GM19395 (cell line): ENCODE measurements at regions not wholly inside any gene's neighbourhood (a gene's known extent, or its start where the extent isn't known, plus 50 kb on each side); places are given as distances from the start of the nearest gene placed in this dataset.
"Not testable (repeated sequence)": the region's sequence is repeated elsewhere in the genome, so short reads cannot be mapped to it uniquely, and the experiment has no call there.

Source experiments
- ATAC-seq: cut with Tn5 transposase; IDR thresholded peaks from one replicate; pipeline ENCODE4 v1.9.1; 2021; ENCODE audit warnings: mild to moderate bottlenecking, moderate library complexity; ENCODE audit not compliant: unreplicated experiment

DNA sequence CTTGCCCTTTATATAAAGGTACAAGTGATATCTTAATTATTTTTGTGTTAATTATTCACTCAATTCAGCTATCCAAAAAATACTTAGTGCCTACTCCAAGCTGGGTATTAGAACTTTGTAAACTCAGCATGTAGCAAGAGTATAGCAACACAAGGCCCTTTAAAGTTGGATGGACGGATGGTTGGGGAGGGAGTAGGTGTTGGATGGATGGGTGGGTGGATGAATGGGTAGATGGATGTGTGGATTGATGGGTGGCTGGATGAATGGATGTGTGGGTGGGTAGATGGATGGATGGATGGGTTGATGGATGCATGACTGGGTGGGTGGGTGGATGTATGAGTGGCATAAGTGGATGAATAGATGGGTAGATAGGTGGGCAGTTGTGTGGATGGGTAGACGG, 211.5 kb downstream of the BANP start:
- not testable (repeated sequence) for ATAC-seq

DNA sequence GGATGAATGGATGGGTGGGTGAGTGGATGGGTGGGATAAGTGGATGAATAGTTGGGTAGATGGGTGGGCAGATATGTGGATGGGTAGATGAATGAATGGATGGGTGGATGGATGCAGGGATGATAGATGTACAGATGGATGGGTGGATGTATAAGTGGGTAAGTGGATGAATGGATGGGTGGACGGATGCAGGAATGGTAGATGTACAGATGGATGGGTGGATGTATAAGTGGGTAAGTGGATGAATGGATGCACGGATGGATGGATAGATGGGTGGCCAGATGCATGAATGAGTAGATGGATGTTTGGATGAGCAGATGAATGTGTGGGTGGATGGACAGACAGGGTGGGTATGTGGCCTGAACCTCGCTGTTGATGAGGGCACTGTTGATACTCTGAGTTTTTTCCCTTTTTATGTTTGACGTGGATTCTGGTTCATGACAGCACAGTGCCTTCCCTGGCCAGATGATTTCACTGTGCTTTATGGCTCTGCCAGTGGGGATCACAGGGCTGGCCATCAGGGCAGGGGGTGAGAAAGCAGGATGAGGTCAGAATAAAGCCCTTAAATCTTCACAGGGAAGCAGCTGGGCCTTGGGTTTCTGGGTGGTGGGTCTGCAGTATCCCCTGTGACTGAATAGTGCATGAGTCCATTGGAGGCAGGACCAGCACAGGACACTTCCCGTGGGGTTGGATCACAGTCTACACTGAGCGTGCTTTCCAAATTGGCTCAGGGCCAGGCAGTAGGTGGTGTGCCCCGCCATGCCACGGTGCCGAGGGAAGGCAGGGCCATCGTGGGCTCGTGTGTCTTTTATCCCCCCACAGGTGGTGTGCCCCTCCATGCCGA, 213.2 kb downstream of the BANP start:
- ATAC-seq, result not testable (repeated sequence)

DNA sequence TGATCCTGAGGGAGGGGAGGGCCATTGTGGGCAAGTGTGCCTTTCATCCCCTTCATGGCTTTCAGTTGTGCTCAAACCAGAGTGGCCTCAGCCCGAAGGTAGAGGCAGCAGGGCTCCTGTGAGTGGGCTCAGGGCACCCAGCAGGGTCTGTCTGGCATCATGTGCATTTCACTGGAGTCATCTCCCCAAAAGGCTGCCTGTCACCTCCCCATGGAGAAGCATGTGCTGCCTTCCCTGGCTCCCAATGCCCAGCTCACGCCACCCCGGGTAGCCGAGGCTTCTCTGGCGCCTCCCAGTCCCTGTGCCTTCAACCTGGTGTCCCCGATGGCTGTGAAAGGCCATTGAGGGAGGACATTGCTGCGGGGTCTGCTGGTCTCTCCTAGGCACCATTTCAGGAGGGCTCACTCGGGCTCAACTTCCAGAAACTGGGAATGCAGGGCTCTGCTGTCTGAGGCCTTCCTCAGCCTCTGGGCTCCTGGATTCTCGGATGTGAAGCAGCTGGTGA, 213.9 kb downstream of the BANP start:
- not testable (repeated sequence) for ATAC-seq

DNA sequence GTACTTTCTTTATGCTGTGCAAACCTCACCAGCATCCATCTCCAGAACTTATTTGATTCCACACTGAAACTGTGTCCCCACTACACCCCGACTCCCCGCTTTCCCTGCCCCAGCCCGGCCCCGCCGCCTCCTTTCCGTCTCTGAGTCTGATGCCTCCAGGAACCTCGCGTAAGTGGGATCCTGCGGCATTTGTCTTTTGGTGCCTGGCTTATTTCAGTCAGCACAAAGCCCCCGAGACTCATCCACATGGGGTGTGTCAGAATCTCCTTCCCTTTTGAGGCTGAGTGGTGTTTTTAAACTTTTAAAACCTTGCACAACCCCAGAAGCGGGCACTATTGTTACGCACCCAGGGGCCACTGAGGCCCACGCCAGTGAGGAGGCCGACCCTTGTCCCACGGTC, 214.4 kb downstream of the BANP start:
- ATAC-seq, result not testable (repeated sequence)

DNA sequence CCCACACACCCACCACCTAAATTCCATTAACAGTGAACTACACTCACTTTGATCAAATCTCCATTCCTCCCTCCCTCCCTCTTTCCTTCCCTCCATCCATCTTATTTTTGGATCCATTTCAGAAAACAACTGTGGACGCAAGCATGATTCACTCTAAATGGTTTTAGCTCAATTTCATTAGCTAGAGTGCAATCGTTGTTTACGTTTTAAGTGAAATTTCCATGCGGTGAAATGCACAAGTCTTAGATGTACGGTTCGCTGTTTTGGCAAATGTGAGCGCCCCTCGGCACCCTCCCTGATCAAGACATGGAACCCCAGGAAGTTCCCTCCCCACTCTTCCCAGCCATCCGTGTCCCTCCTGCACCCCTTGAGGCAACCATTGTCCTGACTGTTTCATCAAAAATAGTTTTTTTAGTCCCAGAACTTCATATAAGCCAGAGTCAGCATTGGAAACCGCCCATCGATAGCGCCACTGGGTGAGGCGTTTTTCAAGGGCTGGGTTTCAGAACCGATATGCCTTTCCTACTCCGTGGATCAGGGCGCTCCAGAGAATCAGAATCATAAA, 215.1 kb downstream of the BANP start:
- ATAC-seq, result not testable (repeated sequence)

DNA sequence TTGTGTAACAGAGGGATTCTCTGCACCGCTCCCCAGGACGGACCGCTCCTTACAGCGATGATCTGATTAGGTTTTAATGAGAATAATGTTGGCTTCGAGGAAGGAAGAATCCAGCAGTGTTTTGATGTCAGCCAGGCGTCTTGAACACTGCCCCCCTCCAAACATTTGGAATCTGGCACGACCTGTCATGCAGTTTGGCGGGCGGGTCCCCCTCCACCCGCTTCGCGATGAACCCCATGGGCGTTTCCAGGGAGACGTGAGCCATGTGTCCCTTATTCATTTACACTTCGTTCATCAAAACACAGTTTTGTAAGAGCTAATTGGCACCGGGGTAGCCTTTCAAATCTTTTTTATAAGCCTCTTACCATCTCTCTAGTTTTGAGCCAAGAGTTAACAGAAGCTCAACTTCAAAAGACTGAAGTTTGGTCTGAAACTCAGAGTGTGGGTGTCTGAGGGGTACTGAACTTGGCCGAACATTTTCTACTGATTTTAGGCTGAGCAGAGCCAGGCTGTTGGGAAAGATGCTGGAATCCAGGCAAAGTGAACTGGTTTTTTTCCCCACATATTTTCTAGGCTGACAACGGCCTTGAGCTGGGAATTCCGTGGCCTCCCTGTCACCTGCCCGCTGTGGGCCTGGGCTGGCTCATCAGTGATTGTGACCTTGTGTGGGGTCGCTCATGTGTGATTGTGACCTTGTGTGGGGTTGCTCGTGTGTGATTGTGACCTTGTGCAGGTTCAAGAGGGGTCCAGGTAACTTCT, 214.8 kb upstream of the ZNF469 start:
- ATAC-seq, result not testable (repeated sequence)

DNA sequence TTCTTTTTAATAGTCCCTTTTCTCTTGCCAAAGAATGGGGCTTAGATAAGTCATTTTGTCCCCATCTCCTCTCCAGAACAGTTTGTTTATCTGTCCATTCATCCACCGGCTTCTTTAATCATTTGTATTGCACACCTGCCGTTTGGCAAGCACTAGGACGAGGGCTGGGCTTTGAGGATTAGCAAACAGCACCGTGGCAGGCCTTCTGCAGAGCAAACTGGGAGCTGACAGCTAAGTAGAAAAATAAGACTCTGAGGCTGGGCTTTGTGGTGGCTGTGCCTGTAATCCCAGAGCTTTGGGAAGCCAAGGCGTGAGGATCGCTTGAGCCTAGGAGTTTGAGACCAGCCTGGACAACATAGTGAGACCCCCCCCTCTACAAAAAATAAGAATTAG, 214.2 kb upstream of the ZNF469 start:
- not testable (repeated sequence) for ATAC-seq

DNA sequence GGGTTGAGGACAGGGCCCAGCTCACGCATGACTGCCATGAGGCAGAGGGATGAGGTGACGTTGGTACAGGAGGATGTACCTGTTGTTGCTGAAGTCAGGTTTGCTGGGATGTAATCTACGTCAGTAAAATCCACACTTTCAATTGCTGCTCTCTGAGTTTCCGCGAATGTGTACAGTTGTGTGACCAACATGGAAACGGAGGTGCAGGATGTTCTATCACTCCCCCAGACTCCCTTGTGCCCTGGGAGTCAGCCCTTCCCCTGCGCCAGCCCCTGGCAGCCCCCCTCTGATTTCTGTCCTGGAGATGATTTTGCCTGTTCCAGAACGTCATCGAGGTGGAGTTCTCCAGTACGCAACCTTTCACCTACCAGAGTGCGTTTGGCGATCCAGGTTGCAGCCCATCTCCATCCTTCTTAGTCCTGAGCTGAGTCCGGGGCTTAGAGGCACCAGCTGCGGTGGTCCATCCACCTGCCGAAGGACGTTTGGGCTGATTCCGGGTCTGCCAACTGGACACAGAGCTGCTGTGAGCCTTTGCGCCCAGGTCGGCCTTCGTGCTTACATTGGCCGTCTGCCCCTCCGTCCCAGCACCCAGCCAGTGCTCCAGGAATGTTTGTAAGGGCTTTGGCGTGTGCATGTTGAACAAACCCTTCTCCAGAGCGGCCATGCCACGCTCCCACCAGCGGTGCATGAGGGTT, 213.5 kb upstream of the ZNF469 start:
- ATAC-seq, result not testable (repeated sequence)

DNA sequence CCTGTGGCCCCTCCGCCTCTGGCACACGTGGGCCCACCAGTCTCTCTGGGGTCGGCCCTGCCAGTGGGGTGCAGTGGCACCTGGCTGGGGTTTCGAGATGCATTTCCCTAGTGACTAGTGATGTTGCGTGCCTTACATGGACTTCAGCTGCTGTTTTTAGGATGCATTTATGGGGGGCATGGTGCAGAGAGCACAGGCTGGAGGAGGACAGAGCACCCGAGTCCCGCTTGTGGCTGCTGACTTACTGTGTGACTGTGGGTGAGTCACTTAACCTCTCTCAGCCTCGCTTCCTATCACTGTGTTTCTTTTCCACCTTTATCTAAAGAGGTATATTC, 213.0 kb upstream of the ZNF469 start:
- not testable (repeated sequence) for ATAC-seq

DNA sequence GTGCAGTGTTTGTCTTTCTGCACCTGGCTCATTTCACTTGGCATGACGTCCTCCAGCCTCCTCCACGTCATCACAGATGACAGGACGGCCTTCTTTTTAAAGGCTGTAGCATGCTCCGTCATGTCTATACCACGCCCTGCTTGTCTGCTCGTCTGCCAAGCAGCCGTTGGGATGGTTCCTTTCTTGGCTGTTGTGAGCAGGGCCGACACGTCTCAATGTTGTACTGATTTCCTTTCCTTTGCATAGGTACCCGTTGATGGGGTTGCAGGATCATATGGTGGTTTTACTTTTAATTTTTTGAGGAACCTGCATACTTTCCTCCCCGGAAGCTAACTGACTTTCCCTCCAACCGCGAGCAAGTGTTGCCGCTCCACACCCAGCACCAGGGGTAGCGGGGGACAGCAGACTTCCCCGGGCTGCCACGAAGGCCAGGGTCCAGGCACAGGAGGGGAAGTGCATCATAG, 212.2 kb upstream of the ZNF469 start:
- no peak for ATAC-seq

DNA sequence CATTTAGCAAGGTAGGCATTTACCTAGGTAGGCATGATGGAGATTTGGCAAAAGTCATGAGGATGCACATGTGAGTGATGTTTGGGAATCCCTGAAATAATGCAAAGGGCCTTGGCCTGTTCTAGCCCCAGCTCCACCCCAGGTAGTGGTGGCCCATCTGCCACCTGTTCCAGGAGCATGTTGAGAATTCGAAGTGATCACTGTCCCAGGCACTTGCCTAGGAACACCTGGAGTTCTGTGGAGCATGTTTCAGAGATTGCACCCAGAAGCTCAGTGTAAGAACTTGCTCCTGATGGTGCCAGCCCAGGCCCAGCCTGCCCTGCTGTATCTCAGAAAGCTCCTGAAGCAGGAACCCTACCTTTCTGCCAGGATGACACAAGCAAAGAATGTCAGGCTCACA, 211.6 kb upstream of the ZNF469 start:
- ATAC-seq, result not testable (repeated sequence)

DNA sequence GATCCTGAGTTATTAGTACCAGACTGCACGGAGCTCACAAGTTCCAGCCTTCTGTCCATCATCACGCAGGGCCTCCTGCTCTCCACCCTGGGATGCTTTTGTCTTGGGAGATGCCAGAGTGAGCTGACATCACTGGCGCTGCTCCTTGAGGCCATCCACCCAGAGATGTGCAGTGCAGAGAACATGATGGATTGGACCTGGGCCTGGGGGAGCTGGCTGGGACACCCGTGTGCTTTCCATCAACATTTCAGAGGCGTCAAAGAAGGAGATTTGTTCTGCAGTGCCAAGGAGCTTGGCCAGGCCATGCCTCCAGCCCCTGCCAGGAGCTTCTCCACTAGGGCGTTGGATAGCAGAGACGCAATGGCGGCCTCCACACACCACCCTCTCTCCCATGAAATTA, 206.6 kb upstream of the ZNF469 start:
- not testable (repeated sequence) for ATAC-seq

DNA sequence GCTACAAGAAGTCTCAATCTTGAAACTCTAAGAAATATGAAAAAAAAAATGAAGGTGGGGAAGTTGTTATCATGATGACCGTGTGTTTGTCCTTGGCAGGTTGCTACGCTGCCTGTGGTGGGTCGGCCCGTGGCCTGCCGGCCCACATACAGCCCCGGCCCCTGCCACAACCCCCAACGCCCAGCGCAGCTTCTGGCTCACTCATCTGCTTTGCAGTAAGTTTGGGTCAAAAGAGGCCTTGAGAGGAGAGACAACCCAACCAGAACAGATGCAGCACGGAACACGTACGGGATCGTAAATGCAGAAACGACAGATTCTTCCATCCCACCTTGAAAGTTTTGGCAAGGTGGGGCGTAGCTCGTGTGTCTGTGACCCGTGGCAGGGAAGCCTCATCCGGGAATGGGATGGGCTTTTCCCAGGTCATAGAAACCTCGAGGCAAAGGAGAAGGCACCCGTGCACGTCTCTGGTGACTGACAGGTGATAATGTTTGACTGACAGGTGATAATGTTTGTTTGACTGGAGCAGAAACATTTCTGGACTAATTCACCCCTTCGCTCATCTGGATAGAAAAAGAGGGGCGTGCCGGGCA, 206.1 kb upstream of the ZNF469 start:
- not testable (repeated sequence) for ATAC-seq

DNA sequence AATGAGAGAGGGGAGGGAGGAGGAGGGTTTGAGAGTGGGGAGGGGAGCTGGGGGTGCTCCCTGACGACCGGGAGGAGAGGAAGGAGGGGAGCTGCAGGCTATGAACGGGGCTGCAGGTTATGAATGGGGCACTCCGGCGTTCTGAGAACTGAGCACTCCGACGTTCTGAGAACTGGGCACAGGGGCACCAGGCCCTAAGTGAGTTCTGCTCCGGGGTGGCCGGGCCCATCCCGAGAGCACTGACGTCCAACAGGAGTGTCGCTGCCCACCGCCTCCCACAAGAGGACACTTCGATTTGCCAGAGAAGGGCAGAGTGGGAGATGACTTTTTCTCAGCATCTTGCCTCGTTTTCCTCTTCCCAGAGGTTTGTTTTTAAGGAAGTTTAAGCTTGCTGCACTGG, 204.5 kb upstream of the ZNF469 start:
- not testable (repeated sequence) for ATAC-seq

DNA sequence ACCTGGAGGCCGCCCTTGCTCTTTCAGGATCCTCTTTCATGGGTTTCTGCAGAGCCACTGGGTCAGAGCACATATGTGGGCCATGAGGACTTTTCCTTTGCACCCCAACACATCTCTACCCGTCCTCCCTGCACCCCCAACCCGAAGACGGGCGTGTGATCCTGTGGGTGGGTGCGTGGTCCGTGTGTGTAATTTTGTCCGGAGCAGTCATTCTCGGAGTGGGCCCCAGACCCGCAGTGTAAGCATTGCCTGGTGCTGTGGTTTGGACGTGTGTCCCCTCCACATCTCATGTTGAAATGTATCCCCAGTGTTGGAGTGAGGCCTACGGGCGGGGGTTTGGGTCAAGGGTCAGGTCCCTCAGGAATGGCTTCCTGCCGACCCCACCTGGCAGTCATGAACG, 203.9 kb upstream of the ZNF469 start:
- ATAC-seq, result not testable (repeated sequence)

DNA sequence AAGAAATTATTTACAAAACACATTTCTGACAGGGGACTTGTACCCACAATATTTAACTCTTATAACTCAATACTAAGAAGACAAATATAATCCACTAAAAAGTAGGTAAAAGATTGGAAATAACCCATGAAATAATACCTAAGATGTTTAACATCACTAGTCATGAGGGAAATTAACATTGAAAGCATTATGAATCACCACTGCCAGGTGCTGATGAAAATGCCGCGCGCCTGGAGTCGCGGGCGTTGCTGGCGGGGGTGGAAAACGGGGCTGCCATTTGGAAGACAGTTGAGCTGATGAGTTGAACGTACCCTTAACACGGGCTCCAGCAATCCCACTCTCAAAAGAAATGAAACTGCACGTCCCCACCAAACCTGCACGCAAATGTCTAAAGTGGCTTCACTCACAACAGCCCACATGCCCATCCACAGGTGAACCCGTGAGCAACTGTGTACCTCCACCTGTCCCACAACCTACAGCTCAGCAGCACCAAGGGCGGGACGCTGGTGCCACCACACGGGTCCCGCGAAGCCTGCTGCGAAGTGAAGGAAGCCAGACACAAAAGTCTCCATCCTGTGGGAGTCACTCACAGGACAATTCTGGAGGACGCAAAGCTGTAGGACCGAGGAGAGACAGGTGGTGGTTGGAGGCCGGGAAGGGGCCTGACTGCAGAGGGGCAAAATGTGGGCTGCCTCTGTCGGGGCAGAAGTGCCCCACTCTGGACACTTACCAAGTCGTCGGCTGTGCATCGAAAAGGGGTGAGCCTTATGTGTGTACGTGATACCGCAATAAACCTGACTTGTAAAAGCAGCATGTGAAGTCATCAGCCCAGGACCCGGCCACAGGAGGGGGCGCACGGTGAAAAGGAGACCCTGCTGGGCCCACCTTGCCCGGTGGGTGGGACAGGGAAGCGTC, 199.5 kb upstream of the ZNF469 start:
- ATAC-seq, result not testable (repeated sequence)

DNA sequence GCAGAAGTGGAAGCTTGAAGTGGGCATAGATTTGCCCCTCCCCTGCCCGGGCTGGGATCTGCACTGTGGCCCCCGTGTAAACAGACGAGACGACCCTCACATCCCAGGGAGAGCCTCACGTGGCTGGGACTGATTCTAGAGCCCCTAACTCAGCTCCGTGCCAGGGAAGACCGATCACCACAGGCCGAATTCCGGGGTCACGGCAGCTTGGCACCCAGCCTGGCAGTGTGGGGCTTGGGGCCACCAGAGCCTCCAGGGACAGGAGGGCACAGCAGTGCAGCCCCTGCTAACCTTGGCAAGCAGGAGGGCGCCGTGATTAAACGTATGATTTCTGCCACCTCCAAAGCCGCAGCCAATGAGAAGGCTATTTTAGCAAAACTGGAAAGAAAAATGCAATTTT, 198.7 kb upstream of the ZNF469 start:
- not testable (repeated sequence) for ATAC-seq

DNA sequence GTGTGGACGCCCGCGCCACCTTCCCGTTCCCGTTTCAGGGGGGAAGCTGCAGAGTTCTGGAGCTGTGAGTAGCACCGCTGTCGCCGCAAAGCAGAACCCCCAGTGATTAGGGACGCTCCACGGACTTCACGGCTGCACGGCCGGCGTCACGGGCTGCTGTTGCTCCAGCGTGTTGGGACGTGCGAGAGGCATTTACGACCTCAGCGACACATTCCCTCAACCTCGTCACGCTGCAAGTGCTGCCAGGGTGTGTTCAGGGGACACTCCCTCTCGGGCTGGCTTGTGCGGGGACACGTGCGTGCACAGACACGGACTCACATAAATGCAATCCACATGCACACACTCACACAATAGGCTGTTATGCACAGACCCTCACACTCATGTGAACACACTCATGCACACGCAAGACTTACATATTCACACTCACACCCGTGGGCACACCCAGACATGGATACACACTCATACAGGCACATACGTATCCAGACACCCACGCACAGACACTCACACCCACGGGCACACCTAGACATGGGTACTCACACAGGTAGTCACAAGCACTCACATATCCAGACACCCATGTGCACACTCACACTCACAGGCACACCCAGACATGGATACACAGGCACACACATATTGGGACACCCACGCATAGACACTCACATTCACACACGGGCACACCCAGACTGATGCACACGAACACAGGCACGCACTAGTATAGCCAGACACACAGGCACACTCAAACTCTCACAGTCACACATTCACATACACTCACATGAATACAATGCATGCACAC, 198.0 kb upstream of the ZNF469 start:
- not testable (repeated sequence) for ATAC-seq

DNA sequence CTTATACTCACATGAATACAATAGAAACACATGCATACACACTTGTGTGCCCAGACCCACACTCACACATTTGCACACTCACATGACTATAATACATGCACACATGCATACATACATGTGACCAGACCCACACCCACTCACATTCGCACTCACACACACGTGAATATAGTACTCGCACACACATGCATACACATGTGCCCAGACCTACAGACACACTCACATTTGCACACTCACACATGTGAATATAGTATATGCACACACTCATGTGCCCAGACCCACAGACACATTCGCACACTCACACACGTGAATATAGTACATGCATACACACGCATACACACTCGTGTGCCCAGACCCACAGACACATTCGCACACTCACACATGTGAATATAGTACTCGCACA, 197.4 kb upstream of the ZNF469 start:
- ATAC-seq, result not testable (repeated sequence)
